GM12878 (cell line): ENCODE measurements at regions not wholly inside any gene's neighbourhood (a gene's known extent, or its start where the extent isn't known, plus 50 kb on each side); places are given as distances from the start of the nearest gene placed in this dataset.

Source experiments
- ATF2 ChIP-seq: IDR thresholded peaks from 2 replicates; pipeline ENCODE4 v1.6.1; 2012; ENCODE audit warnings: low read length, inconsistent platforms
- CEBPB ChIP-seq, 2 experiments: fragments of 150-350 bp in 1 of 2; IDR thresholded peaks; 2 replicates each; pipeline ENCODE4 v1.6.1; 2012 to 2014; ENCODE audit warnings: low read depth in 2 of 2, low read length in 2 of 2, borderline replicate concordance in 1 of 2, inconsistent platforms in 1 of 2
- EP300 ChIP-seq, 2 experiments: fragments of 150-350 bp in 1 of 2; IDR thresholded peaks; 2 replicates each; pipeline ENCODE4 v1.6.1; 2011 to 2012; ENCODE audit warnings: low read depth in 2 of 2, low read length in 2 of 2, borderline replicate concordance in 1 of 2, improper control_type of control experiment in 1 of 2, inconsistent platforms in 1 of 2; ENCODE audit not compliant: control insufficient read depth in 1 of 2
- JUNB ChIP-seq: IDR thresholded peaks from 2 replicates; pipeline ENCODE4 v1.6.1; 2016; ENCODE audit warnings: antibody characterized with exemption, mild to moderate bottlenecking
- NFIC ChIP-seq: IDR thresholded peaks from 2 replicates; pipeline ENCODE4 v1.6.1; 2012; ENCODE audit warnings: low read depth, mild to moderate bottlenecking, inconsistent platforms, low read length, moderate library complexity
- RB1 ChIP-seq: fragments of 450-650 bp; formaldehyde crosslinking; IDR thresholded peaks from 2 replicates; pipeline ENCODE4 v1.6.1; 2017; ENCODE audit warnings: mild to moderate bottlenecking, borderline replicate concordance
- SIN3A ChIP-seq: IDR thresholded peaks from 2 replicates; pipeline ENCODE4 v1.6.1; 2012; ENCODE audit warnings: low read depth, low read length, improper control_type of control experiment
- SP1 ChIP-seq: IDR thresholded peaks from one replicate; pipeline ENCODE4 v1.6.1; 2011; ENCODE audit warnings: low read depth, low read length
- TAF1 ChIP-seq: IDR thresholded peaks from 2 replicates; pipeline ENCODE4 v1.6.1; 2011; ENCODE audit warnings: mild to moderate bottlenecking, low read depth, low read length, borderline replicate concordance
- TF ChIP-seq, protein P1 (sequence below): fragments of 450-650 bp; IDR thresholded peaks from 2 replicates; pipeline ENCODE4 v1.6.1; 2017; ENCODE audit warnings: mild to moderate bottlenecking, moderate library complexity
- TF ChIP-seq, protein P2 (sequence below): fragments of 450-650 bp; IDR thresholded peaks from 2 replicates; pipeline ENCODE4 v1.6.1; 2016; ENCODE audit warnings: mild to moderate bottlenecking, moderate library complexity, borderline replicate concordance
- TF ChIP-seq, protein P3 (sequence below): fragments of 450-650 bp; IDR thresholded peaks from 2 replicates; pipeline ENCODE4 v1.6.1; 2016; ENCODE audit warnings: mild to moderate bottlenecking
- TF ChIP-seq, protein P4 (sequence below): fragments of 150-350 bp; IDR thresholded peaks from 2 replicates; pipeline ENCODE4 v1.6.1; 2014; ENCODE audit warnings: mild to moderate bottlenecking, low read depth, low read length
- TF ChIP-seq, protein P5 (sequence below): fragments of 450-650 bp; IDR thresholded peaks from 2 replicates; pipeline ENCODE4 v1.6.1; 2017; ENCODE audit warnings: low read depth, mild to moderate bottlenecking, moderate library complexity

- TF ChIP-seq, protein P1, sequence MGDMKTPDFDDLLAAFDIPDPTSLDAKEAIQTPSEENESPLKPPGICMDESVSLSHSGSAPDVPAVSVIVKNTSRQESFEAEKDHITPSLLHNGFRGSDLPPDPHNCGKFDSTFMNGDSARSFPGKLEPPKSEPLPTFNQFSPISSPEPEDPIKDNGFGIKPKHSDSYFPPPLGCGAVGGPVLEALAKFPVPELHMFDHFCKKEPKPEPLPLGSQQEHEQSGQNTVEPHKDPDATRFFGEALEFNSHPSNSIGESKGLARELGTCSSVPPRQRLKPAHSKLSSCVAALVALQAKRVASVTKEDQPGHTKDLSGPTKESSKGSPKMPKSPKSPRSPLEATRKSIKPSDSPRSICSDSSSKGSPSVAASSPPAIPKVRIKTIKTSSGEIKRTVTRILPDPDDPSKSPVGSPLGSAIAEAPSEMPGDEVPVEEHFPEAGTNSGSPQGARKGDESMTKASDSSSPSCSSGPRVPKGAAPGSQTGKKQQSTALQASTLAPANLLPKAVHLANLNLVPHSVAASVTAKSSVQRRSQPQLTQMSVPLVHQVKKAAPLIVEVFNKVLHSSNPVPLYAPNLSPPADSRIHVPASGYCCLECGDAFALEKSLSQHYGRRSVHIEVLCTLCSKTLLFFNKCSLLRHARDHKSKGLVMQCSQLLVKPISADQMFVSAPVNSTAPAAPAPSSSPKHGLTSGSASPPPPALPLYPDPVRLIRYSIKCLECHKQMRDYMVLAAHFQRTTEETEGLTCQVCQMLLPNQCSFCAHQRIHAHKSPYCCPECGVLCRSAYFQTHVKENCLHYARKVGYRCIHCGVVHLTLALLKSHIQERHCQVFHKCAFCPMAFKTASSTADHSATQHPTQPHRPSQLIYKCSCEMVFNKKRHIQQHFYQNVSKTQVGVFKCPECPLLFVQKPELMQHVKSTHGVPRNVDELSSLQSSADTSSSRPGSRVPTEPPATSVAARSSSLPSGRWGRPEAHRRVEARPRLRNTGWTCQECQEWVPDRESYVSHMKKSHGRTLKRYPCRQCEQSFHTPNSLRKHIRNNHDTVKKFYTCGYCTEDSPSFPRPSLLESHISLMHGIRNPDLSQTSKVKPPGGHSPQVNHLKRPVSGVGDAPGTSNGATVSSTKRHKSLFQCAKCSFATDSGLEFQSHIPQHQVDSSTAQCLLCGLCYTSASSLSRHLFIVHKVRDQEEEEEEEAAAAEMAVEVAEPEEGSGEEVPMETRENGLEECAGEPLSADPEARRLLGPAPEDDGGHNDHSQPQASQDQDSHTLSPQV, result no peak
- TF ChIP-seq JUNB, result no peak
- TF ChIP-seq, protein P2, sequence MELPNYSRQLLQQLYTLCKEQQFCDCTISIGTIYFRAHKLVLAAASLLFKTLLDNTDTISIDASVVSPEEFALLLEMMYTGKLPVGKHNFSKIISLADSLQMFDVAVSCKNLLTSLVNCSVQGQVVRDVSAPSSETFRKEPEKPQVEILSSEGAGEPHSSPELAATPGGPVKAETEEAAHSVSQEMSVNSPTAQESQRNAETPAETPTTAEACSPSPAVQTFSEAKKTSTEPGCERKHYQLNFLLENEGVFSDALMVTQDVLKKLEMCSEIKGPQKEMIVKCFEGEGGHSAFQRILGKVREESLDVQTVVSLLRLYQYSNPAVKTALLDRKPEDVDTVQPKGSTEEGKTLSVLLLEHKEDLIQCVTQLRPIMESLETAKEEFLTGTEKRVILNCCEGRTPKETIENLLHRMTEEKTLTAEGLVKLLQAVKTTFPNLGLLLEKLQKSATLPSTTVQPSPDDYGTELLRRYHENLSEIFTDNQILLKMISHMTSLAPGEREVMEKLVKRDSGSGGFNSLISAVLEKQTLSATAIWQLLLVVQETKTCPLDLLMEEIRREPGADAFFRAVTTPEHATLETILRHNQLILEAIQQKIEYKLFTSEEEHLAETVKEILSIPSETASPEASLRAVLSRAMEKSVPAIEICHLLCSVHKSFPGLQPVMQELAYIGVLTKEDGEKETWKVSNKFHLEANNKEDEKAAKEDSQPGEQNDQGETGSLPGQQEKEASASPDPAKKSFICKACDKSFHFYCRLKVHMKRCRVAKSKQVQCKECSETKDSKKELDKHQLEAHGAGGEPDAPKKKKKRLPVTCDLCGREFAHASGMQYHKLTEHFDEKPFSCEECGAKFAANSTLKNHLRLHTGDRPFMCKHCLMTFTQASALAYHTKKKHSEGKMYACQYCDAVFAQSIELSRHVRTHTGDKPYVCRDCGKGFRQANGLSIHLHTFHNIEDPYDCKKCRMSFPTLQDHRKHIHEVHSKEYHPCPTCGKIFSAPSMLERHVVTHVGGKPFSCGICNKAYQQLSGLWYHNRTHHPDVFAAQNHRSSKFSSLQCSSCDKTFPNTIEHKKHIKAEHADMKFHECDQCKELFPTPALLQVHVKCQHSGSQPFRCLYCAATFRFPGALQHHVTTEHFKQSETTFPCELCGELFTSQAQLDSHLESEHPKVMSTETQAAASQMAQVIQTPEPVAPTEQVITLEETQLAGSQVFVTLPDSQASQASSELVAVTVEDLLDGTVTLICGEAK, result no peak
- TF ChIP-seq, protein P3, sequence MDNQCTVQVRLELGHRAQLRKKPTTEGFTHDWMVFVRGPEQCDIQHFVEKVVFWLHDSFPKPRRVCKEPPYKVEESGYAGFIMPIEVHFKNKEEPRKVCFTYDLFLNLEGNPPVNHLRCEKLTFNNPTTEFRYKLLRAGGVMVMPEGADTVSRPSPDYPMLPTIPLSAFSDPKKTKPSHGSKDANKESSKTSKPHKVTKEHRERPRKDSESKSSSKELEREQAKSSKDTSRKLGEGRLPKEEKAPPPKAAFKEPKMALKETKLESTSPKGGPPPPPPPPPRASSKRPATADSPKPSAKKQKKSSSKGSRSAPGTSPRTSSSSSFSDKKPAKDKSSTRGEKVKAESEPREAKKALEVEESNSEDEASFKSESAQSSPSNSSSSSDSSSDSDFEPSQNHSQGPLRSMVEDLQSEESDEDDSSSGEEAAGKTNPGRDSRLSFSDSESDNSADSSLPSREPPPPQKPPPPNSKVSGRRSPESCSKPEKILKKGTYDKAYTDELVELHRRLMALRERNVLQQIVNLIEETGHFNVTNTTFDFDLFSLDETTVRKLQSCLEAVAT, result 0 out of 2 replicates have a peak, but pooled peaks have one; percentile 20
- TF ChIP-seq SIN3A, result no peak
- TF ChIP-seq EP300 (IDR thresholded peaks at IDR 0.05; ENCODE audit: borderline replicate concordance in 1 of 2, control insufficient read depth in 1 of 2, low read depth in 2 of 2, low read length in 2 of 2), result peak in 1 of 2 experiments; percentile 19; a peak in 1 of 4 replicates
- no peak for TF ChIP-seq CEBPB (IDR thresholded peaks at IDR 0.05; ENCODE audit: borderline replicate concordance in 1 of 2, low read depth in 2 of 2, low read length in 2 of 2)
- no peak for TF ChIP-seq SP1
- no peak for TF ChIP-seq RB1
- TF ChIP-seq ATF2, result no peak
- TF ChIP-seq TAF1, result peak; percentile 65; the same call in 1 of the 2 replicates
- TF ChIP-seq NFIC, result peak; percentile 46; the same call in 1 of the 2 replicates
- TF ChIP-seq, protein P4, sequence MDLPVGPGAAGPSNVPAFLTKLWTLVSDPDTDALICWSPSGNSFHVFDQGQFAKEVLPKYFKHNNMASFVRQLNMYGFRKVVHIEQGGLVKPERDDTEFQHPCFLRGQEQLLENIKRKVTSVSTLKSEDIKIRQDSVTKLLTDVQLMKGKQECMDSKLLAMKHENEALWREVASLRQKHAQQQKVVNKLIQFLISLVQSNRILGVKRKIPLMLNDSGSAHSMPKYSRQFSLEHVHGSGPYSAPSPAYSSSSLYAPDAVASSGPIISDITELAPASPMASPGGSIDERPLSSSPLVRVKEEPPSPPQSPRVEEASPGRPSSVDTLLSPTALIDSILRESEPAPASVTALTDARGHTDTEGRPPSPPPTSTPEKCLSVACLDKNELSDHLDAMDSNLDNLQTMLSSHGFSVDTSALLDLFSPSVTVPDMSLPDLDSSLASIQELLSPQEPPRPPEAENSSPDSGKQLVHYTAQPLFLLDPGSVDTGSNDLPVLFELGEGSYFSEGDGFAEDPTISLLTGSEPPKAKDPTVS, result no peak
- TF ChIP-seq, protein P5, sequence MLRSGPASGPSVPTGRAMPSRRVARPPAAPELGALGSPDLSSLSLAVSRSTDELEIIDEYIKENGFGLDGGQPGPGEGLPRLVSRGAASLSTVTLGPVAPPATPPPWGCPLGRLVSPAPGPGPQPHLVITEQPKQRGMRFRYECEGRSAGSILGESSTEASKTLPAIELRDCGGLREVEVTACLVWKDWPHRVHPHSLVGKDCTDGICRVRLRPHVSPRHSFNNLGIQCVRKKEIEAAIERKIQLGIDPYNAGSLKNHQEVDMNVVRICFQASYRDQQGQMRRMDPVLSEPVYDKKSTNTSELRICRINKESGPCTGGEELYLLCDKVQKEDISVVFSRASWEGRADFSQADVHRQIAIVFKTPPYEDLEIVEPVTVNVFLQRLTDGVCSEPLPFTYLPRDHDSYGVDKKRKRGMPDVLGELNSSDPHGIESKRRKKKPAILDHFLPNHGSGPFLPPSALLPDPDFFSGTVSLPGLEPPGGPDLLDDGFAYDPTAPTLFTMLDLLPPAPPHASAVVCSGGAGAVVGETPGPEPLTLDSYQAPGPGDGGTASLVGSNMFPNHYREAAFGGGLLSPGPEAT, result 0 out of 2 replicates have a peak, but pooled peaks have one; percentile 15
Measured at GRCh38 chr12:85531341-85531740, 251.3 kb downstream of the ALX1 start (continued).
